ENCODE measurements at regions not wholly inside any gene's neighbourhood (a gene's known extent, or its start where the extent isn't known, plus 50 kb on each side); places are given as distances from the start of the nearest gene placed in this dataset.

DNA sequence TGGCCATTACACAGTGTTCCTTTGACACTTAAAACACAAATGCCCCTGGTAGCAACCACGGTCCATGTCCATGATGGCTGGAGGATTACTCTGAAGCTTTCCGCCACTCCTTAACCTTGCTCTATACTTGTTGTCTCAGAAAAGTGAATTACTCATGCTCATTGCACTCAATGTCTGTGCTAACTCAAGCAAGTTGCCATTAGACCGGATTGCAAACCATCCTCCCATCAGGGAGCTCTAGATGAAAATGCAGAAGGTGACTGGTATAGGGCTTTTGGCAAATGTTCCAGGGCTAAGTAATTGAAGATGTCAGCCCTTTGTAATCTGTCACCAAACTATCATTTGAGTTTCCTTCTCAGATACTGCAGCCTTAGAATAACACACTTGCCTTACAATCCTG is 1288.3 kb upstream of the B3GALT2 start:
- no peaks in the 10 kb centered on the region for H3K36me3 ChIP-seq
- no peak for DNase-seq
- TF ChIP-seq POLR2A (IDR thresholded peaks at IDR 0.05), result no peak
- TF ChIP-seq, protein P1, sequence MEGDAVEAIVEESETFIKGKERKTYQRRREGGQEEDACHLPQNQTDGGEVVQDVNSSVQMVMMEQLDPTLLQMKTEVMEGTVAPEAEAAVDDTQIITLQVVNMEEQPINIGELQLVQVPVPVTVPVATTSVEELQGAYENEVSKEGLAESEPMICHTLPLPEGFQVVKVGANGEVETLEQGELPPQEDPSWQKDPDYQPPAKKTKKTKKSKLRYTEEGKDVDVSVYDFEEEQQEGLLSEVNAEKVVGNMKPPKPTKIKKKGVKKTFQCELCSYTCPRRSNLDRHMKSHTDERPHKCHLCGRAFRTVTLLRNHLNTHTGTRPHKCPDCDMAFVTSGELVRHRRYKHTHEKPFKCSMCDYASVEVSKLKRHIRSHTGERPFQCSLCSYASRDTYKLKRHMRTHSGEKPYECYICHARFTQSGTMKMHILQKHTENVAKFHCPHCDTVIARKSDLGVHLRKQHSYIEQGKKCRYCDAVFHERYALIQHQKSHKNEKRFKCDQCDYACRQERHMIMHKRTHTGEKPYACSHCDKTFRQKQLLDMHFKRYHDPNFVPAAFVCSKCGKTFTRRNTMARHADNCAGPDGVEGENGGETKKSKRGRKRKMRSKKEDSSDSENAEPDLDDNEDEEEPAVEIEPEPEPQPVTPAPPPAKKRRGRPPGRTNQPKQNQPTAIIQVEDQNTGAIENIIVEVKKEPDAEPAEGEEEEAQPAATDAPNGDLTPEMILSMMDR (IDR thresholded peaks at IDR 0.05), result no peak
- H3K27ac ChIP-seq, result no peak overlapping the region
- H3K4me1 ChIP-seq, result no peaks in the 10 kb centered on the region
- no peak overlapping the region for H3K4me3 ChIP-seq
- no peaks in the 10 kb centered on the region for H3K27me3 ChIP-seq
- H3K9me3 ChIP-seq, result no peaks in the 10 kb centered on the region

- no peak for TF ChIP-seq POLR2A (IDR thresholded peaks at IDR 0.05)
- TF ChIP-seq, protein P1 (IDR thresholded peaks at IDR 0.05), result no peak
- no peak for DNase-seq
- H3K4me3 ChIP-seq, result no peak overlapping the region
Observed at GRCh38 chr1:194473766-194474165, 1287.4 kb upstream of the B3GALT2 start.

DNA sequence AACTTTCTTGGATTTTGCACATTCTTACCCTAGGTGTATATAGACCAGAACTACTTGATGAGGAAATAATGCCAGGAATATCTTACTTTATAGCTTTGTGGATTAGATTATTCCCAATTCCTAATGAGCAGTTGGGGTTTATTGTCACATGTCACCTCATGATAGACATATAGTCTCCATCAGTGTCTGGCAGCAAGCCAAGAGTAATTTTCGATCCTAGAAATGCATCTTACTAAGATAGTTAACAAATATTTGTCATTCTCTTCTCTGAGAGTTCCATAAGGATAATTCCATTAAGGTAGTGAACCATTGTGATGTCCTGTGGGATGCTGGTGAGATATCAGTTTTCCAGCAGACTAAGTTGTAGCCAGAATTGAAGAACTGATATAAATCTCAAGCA is 1282.9 kb upstream of the B3GALT2 start:
- Histone ChIP-seq H3K27me3 (no peaks in the 10 kb centered on the region), H3K36me3 (no peaks in the 10 kb centered on the region), H3K4me1 (no peaks in the 10 kb centered on the region), H3K4me3 (no peak overlapping the region), H3K27ac (no peak overlapping the region), H3K9me3 (no peaks in the 10 kb centered on the region)
- no peak for DNase-seq
- TF ChIP-seq, protein P1 (IDR thresholded peaks at IDR 0.05), result no peak
- no peak for TF ChIP-seq POLR2A (IDR thresholded peaks at IDR 0.05)

More at GRCh38 chr1:194473766-194474165, 1287.4 kb upstream of the B3GALT2 start:
- Histone ChIP-seq H3K27me3 (no peaks in the 10 kb centered on the region), H3K4me1 (no peaks in the 10 kb centered on the region), H3K27ac (no peak overlapping the region), H3K9me3 (no peaks in the 10 kb centered on the region), H3K36me3 (no peaks in the 10 kb centered on the region)

DNA sequence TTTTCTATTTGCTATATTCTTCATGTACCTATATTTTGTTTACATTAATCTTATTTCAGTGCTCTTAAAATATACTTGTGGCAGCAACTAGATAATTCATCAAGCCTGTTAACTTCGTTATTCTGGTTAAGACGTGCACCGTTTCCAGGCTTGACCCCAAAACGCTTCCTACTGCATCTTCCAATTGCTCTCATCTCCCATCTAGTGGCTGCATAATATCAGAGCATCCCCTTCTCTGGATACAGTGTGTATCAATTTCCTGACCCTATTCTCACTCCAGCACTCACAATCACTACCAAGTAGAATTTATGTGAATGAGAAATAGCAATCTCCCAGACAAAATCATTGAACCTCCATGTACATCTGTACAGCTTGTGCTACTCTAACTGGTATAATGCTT is 1280.3 kb upstream of the B3GALT2 start:
- DNase-seq, result no peak
- no peak overlapping the region for H3K27ac ChIP-seq
- TF ChIP-seq, protein P1 (IDR thresholded peaks at IDR 0.05), result no peak
- no peak for TF ChIP-seq POLR2A (IDR thresholded peaks at IDR 0.05)
- no peaks in the 10 kb centered on the region for H3K36me3 ChIP-seq
- H3K27me3 ChIP-seq, result no peaks in the 10 kb centered on the region
- H3K4me3 ChIP-seq, result no peak overlapping the region
- H3K4me1 ChIP-seq, result no peaks in the 10 kb centered on the region
- no peaks in the 10 kb centered on the region for H3K9me3 ChIP-seq

GRCh38 chr1:194447636-194448035 is 1261.2 kb upstream of the B3GALT2 start:
- Histone ChIP-seq H3K4me1 (no peaks in the 10 kb centered on the region), H3K27ac (no peak overlapping the region), H3K4me3 (no peak overlapping the region), H3K27me3 (no peaks in the 10 kb centered on the region), H3K9me3 (no peaks in the 10 kb centered on the region), H3K36me3 (no peaks in the 10 kb centered on the region)
- TF ChIP-seq, protein P1 (IDR thresholded peaks at IDR 0.05), result no peak
- TF ChIP-seq POLR2A (IDR thresholded peaks at IDR 0.05), result no peak
- DNase-seq, result no peak

- Histone ChIP-seq H3K36me3 (no peaks in the 10 kb centered on the region), H3K4me3 (no peak overlapping the region), H3K27me3 (no peaks in the 10 kb centered on the region), H3K27ac (no peak overlapping the region), H3K4me1 (no peaks in the 10 kb centered on the region), H3K9me3 (no peaks in the 10 kb centered on the region)
- no peak for DNase-seq
- no peak for TF ChIP-seq POLR2A (IDR thresholded peaks at IDR 0.05)
- TF ChIP-seq, protein P1 (IDR thresholded peaks at IDR 0.05), result no peak
Observed at GRCh38 chr1:194445244-194445643, 1258.8 kb upstream of the B3GALT2 start.
